Small intestine (tissue), 7 donors: ENCODE measurements at regions not wholly inside any gene's neighbourhood (a gene's known extent, or its start where the extent isn't known, plus 50 kb on each side); places are given as distances from the start of the nearest gene placed in this dataset.

Source experiments
- DNase-seq, 2 donors: peaks; one replicate each; pipeline versions ENCODE4 v3.0.0 to v3.0.0-alpha.2; 2013
- FAIRE-seq: peaks from 2 replicates; lab custom pipeline; 2012; peaks lifted over from hg19 to GRCh38; lab: Jason Lieb, UNC
- H3K27ac ChIP-seq, 3 donors: one replicate each; pipeline ENCODE4 v1.5.1; 2013; ENCODE audit warnings: low read length in 2 of 3, mild to moderate bottlenecking in 2 of 3, control low read depth in 1 of 3, inconsistent platforms in 1 of 3, low read depth in 1 of 3, moderate library complexity in 1 of 3
- H3K27me3 ChIP-seq, 3 donors: one replicate each; pipeline ENCODE4 v1.6.1; 2013; ENCODE audit warnings: low read length in 3 of 3, inconsistent platforms in 1 of 3; ENCODE audit not compliant: control insufficient read depth in 3 of 3, insufficient read depth in 3 of 3
- H3K36me3 ChIP-seq, 3 donors: one replicate each; pipeline ENCODE4 v1.6.1; 2013; ENCODE audit warnings: low read length in 3 of 3, inconsistent platforms in 1 of 3, low read depth in 1 of 3, mild to moderate bottlenecking in 1 of 3, moderate library complexity in 1 of 3; ENCODE audit not compliant: control insufficient read depth in 3 of 3, insufficient read depth in 2 of 3
- H3K4me1 ChIP-seq, 3 donors: one replicate each; pipeline ENCODE4 v1.6.1; 2013; ENCODE audit warnings: low read length in 2 of 3, inconsistent platforms in 1 of 3, low read depth in 1 of 3, mild to moderate bottlenecking in 1 of 3, moderate library complexity in 1 of 3; ENCODE audit not compliant: control insufficient read depth in 3 of 3, insufficient read depth in 2 of 3
- H3K4me3 ChIP-seq, 3 donors: one replicate each; pipeline ENCODE4 v1.5.1; 2013; ENCODE audit warnings: low read length in 3 of 3, control low read depth in 1 of 3, inconsistent platforms in 1 of 3, low read depth in 1 of 3, mild to moderate bottlenecking in 1 of 3, moderate library complexity in 1 of 3
- H3K9me3 ChIP-seq, 2 donors: one replicate each; pipeline ENCODE4 v1.6.1; 2013; ENCODE audit warnings: low read depth in 1 of 2, low read length in 1 of 2; ENCODE audit not compliant: control insufficient read depth in 2 of 2, insufficient read depth in 1 of 2
- WGBS, 3 donors: extraction: QIAGEN DNeasy Blood & Tissue Kit; methylation state at CpG; one replicate each; pipeline ENCODE4 v1.1.7; 2013; 5-methylcytosine and 5-hydroxymethylcytosine counted together
- donor health status: healthy with polysubstance abuse.
- donor health status: control.
- donor health status: control.
- donor health status: Bipolar disorder and iron deficiency.
- donor health status: healthy.

- Histone ChIP-seq H3K4me3 (no peak overlapping the region), H3K4me1 (peaks cover 0 to 9% (median 0%) of the 10 kb centered on the region in 3 donors), H3K27ac (peak overlapping the region in 1 of 3 donors; percentile 75), H3K36me3 (no peaks in the 10 kb centered on the region), H3K27me3 (no peaks in the 10 kb centered on the region), H3K9me3 (no peaks in the 10 kb centered on the region)
- WGBS, 3 donors = 49 to 65% (median 63%) methylated on average over 4 of the region's 4 CpGs
- DNase-seq (no peak), FAIRE-seq (no peak)
Observed at GRCh38 chr15:95840004-95840403, 490.5 kb upstream of the NR2F2 start.

- no peak overlapping the region for H3K4me3 ChIP-seq
- DNase-seq (no peak), FAIRE-seq (no peak)
- no peaks in the 10 kb centered on the region for H3K9me3 ChIP-seq
- H3K27ac ChIP-seq = peak overlapping the region in 1 of 3 donors; percentile 28
- H3K27me3 ChIP-seq = no peaks in the 10 kb centered on the region
- H3K4me1 ChIP-seq = peaks cover 0 to 9% (median 0%) of the 10 kb centered on the region in 3 donors
- 89 to 97% (median 92%) methylated on average over 6 of the region's 6 CpGs for WGBS, 3 donors
- no peaks in the 10 kb centered on the region for H3K36me3 ChIP-seq
Observed at GRCh38 chr15:95840855-95841254, 489.6 kb upstream of the NR2F2 start.

- FAIRE-seq (no peak), DNase-seq (no peak)
- H3K27ac ChIP-seq = peak overlapping the region in 1 of 3 donors; percentile 24
- no peaks in the 10 kb centered on the region for H3K9me3 ChIP-seq
- peaks cover 0 to 9% (median 0%) of the 10 kb centered on the region in 3 donors for H3K4me1 ChIP-seq
- H3K4me3 ChIP-seq = no peak overlapping the region
- no peaks in the 10 kb centered on the region for H3K36me3 ChIP-seq
- 87 to 90% (median 88%) methylated on average over 6 of the region's 6 CpGs for WGBS, 3 donors
- H3K27me3 ChIP-seq = no peaks in the 10 kb centered on the region
Observed at GRCh38 chr15:95842576-95842975, 487.9 kb upstream of the NR2F2 start.

- H3K36me3 ChIP-seq = no peaks in the 10 kb centered on the region
- H3K9me3 ChIP-seq = no peaks in the 10 kb centered on the region
- H3K4me1 ChIP-seq = peaks cover 0 to 9% (median 0%) of the 10 kb centered on the region in 3 donors
- H3K27me3 ChIP-seq = no peaks in the 10 kb centered on the region
- H3K27ac ChIP-seq = no peak overlapping the region
- no peak overlapping the region for H3K4me3 ChIP-seq
- 73 to 81% (median 79%) methylated on average over 5 of the region's 5 CpGs for WGBS, 3 donors
- DNase-seq (no peak), FAIRE-seq (no peak)
Observed at GRCh38 chr15:95843241-95843910, 487.1 kb upstream of the NR2F2 start.

- Histone ChIP-seq H3K36me3 (no peaks in the 10 kb centered on the region), H3K9me3 (no peaks in the 10 kb centered on the region), H3K27me3 (no peaks in the 10 kb centered on the region), H3K27ac (no peak overlapping the region), H3K4me1 (no peaks in the 10 kb centered on the region), H3K4me3 (no peak overlapping the region)
- DNase-seq = no peak
- WGBS, 3 donors = 66 to 75% (median 69%) methylated on average over 13 of the region's 13 CpGs
- FAIRE-seq = no peak
Observed at GRCh38 chr15:95845862-95846515, 484.5 kb upstream of the NR2F2 start.

- H3K4me1 ChIP-seq = no peaks in the 10 kb centered on the region
- no peak for DNase-seq
- no peaks in the 10 kb centered on the region for H3K27me3 ChIP-seq
- no peaks in the 10 kb centered on the region for H3K9me3 ChIP-seq
- no peak overlapping the region for H3K27ac ChIP-seq
- no peak overlapping the region for H3K4me3 ChIP-seq
- 74 to 94% (median 78%) methylated on average over 1 of the region's 1 CpG for WGBS, 3 donors
- FAIRE-seq = no peak
- H3K36me3 ChIP-seq = no peaks in the 10 kb centered on the region
Observed at GRCh38 chr15:95848126-95848525, 482.4 kb upstream of the NR2F2 start.

GRCh38 chr15:95850837-95851236, 479.7 kb upstream of the NR2F2 start:
- Histone ChIP-seq H3K27ac (no peak overlapping the region), H3K9me3 (no peaks in the 10 kb centered on the region), H3K4me3 (no peak overlapping the region), H3K27me3 (no peaks in the 10 kb centered on the region), H3K36me3 (no peaks in the 10 kb centered on the region), H3K4me1 (no peaks in the 10 kb centered on the region)
- WGBS, 3 donors = 86 to 96% (median 94%) methylated on average over 2 of the region's 2 CpGs
- FAIRE-seq (no peak), DNase-seq (no peak)

- Histone ChIP-seq H3K4me3 (no peak overlapping the region), H3K27ac (no peak overlapping the region), H3K9me3 (no peaks in the 10 kb centered on the region), H3K36me3 (no peaks in the 10 kb centered on the region), H3K27me3 (no peaks in the 10 kb centered on the region), H3K4me1 (no peaks in the 10 kb centered on the region)
- DNase-seq (no peak), FAIRE-seq (no peak)
Observed at GRCh38 chr15:95853350-95853749, 477.1 kb upstream of the NR2F2 start.
